Osteocyte (in vitro differentiated cells): ENCODE measurements at regions not wholly inside any gene's neighbourhood (a gene's known extent, or its start where the extent isn't known, plus 50 kb on each side); places are given as distances from the start of the nearest gene placed in this dataset.

Experiments
- DNase-seq: peaks from one replicate; pipeline ENCODE4 v3.0.0; 2021; ENCODE audit warnings: mixed read lengths; ENCODE audit not compliant: unreplicated experiment; ENCODE audit errors: extremely low spot score
- H3K27ac Mint-ChIP-seq: one replicate; pipeline ENCODE4 v1.8.0; 2021; ENCODE audit warnings: mild to moderate bottlenecking, mixed read lengths; ENCODE audit not compliant: unreplicated experiment
- H3K27me3 Mint-ChIP-seq: one replicate; pipeline ENCODE4 v1.8.0; 2021; ENCODE audit warnings: mixed read lengths; ENCODE audit not compliant: unreplicated experiment
- H3K36me3 Mint-ChIP-seq: one replicate; pipeline ENCODE4 v1.8.0; 2021; ENCODE audit warnings: mixed read lengths; ENCODE audit not compliant: unreplicated experiment
- H3K4me1 Mint-ChIP-seq: one replicate; pipeline ENCODE4 v1.8.0; 2021; ENCODE audit warnings: mixed read lengths; ENCODE audit not compliant: unreplicated experiment
- H3K4me3 Mint-ChIP-seq: one replicate; pipeline ENCODE4 v1.8.0; 2021; ENCODE audit warnings: mild to moderate bottlenecking, moderate library complexity, mixed read lengths; ENCODE audit not compliant: unreplicated experiment
- H3K9me3 Mint-ChIP-seq: one replicate; pipeline ENCODE4 v1.8.0; 2021; ENCODE audit warnings: mixed read lengths; ENCODE audit not compliant: unreplicated experiment
- CTCF ChIP-seq: fragments of 200-600 bp; sonication (generic); IDR thresholded peaks from 2 replicates; pipeline ENCODE4 v1.5.0; 2021; ENCODE audit warnings: antibody characterized with exemption, mild to moderate bottlenecking, moderate library complexity

- no peaks in the 10 kb centered on the region for H3K36me3 Mint-ChIP-seq
- no peaks in the 10 kb centered on the region for H3K27me3 Mint-ChIP-seq
- H3K9me3 Mint-ChIP-seq = no peaks in the 10 kb centered on the region
- no peak for DNase-seq
- TF ChIP-seq CTCF = no peak
- peaks cover 3% of the 10 kb centered on the region for H3K4me1 Mint-ChIP-seq
- H3K27ac Mint-ChIP-seq = no peak overlapping the region
- H3K4me3 Mint-ChIP-seq = no peak overlapping the region
These were observed 139.6 kb upstream of the SLC35B3 start for GRCh38 chr6:8574749-8575468.

GRCh38 chr6:8574311-8574710, 139.0 kb upstream of the SLC35B3 start:
- DNase-seq = no peak
- no peak for TF ChIP-seq CTCF
- Mint-ChIP-seq H3K27ac (no peak overlapping the region), H3K4me1 (no peaks in the 10 kb centered on the region), H3K27me3 (no peaks in the 10 kb centered on the region), H3K4me3 (no peak overlapping the region), H3K36me3 (no peaks in the 10 kb centered on the region), H3K9me3 (no peaks in the 10 kb centered on the region)

GRCh38 chr6:8570256-8570920, 135.0 kb upstream of the SLC35B3 start:
- Mint-ChIP-seq H3K36me3 (no peaks in the 10 kb centered on the region), H3K27ac (no peak overlapping the region), H3K27me3 (no peaks in the 10 kb centered on the region), H3K9me3 (peaks cover 3% of the 10 kb centered on the region), H3K4me3 (no peak overlapping the region), H3K4me1 (no peaks in the 10 kb centered on the region)
- no peak for DNase-seq
- no peak for TF ChIP-seq CTCF

- no peaks in the 10 kb centered on the region for H3K9me3 Mint-ChIP-seq
- DNase-seq = no peak
- H3K27ac Mint-ChIP-seq = no peak overlapping the region
- no peaks in the 10 kb centered on the region for H3K4me1 Mint-ChIP-seq
- no peak for TF ChIP-seq CTCF
- H3K4me3 Mint-ChIP-seq = no peak overlapping the region
- no peaks in the 10 kb centered on the region for H3K27me3 Mint-ChIP-seq
- no peaks in the 10 kb centered on the region for H3K36me3 Mint-ChIP-seq
These were observed 126.8 kb upstream of the SLC35B3 start for GRCh38 chr6:8562125-8562524.

- Mint-ChIP-seq H3K4me3 (no peak overlapping the region), H3K27me3 (no peaks in the 10 kb centered on the region), H3K9me3 (no peaks in the 10 kb centered on the region), H3K36me3 (no peaks in the 10 kb centered on the region), H3K4me1 (no peaks in the 10 kb centered on the region), H3K27ac (no peak overlapping the region)
- TF ChIP-seq CTCF = no peak
- DNase-seq = no peak
These were observed 123.6 kb upstream of the SLC35B3 start for GRCh38 chr6:8558953-8559352.
